ENCODE measurements at regions not wholly inside any gene's neighbourhood (a gene's known extent, or its start where the extent isn't known, plus 50 kb on each side); places are given as distances from the start of the nearest gene placed in this dataset.

DNA sequence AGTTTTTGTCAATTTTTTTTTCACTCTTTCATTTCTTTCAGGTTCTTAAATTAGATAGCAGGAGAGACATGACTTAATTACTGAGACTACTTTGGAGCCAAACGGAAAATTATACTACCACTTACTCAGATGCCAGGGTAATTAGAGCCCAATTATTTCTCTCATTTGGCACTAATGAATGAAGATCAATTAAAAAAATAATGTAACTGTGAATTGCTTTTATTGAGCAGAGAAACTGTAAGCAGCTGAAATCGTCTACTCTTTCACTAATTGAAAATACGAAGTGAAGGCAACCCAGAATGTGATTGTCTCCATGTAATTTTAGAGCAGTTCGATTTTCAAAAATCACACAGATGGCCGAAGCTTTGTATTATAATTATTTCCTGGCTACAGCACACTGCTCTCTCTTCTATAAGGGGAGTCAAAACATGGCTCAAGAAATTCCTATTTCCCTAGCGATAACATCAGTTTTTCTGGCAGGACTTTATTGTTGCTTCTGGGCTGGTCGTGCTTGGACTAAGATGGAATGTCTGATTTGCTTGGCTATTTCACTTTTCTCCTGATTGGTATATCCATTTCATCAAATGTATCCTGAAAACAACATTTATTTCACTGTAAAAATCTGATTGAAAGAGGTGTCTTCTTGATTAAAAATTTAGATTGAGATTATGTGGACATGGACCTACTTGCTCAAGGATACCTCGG lies 55.8 kb upstream of the PDZRN3 start:
- DNase-seq, result no peak

DNA sequence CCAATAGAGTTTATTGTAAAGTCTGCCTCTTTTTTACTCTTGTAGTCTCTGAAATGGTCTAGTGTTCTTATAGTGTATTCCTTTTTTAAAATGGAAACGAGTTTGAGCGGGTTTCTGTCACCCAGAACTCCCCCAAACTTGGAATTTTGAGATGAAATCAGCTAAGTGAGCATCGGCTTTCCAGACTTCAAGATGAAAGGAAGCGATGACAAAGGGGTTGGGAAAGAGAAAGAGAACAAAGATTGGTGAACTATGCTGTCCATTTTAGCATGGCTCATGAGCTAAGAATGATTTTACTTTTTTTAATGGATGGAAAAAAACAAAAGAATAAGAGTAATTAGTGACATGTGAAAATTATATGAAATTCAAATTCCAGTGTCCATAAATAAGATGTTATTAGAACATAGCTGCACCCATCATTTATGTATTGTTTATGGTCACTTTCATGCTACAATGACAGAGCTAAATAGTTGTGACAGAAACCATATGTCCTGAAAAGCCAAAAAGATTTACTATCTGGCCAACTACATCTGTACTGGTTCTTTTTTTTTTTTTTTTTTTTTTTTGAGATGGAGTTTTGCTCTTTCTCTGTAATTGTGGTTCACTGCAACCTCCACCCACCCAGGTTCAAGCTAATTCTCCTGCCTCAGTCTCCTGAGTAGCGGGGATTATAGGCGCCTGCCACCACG lies 52.7 kb upstream of the PDZRN3 start:
- no peak for DNase-seq

All from EL (cell line).